DMS 273 (cell line): ENCODE measurements at regions not wholly inside any gene's neighbourhood (a gene's known extent, or its start where the extent isn't known, plus 50 kb on each side); places are given as distances from the start of the nearest gene placed in this dataset.

Source experiments
- DNase-seq: peaks from one replicate; lab custom pipeline; 2025; ENCODE audit not compliant: unreplicated experiment; lab: John Stamatoyannopoulos, UW

DNA sequence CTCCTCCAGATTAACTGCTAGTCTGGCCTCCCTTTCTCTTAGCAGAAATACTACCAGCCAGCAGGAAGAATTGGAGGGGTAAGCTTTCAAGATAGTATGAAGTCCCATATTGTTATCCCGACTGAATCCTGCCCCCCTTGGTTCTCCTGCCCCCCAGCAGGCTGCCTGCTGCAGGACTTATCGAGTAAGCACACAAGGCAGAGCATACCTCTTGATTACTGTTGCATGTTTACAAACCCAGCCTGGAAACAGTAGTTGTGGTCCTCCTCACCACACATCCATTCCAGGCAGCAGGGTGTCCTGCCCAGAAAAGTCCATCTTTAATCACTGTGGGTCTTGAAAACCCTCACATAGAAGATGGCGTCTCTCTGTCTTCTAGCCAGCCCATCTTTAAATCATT lies 66.8 kb upstream of the PPP2R3A start:
- DNase-seq: no peak

- DNase-seq: peak; percentile 22
These were observed 60.3 kb upstream of the PPP2R3A start for GRCh38 chr3:135905058-135905724.

DNA sequence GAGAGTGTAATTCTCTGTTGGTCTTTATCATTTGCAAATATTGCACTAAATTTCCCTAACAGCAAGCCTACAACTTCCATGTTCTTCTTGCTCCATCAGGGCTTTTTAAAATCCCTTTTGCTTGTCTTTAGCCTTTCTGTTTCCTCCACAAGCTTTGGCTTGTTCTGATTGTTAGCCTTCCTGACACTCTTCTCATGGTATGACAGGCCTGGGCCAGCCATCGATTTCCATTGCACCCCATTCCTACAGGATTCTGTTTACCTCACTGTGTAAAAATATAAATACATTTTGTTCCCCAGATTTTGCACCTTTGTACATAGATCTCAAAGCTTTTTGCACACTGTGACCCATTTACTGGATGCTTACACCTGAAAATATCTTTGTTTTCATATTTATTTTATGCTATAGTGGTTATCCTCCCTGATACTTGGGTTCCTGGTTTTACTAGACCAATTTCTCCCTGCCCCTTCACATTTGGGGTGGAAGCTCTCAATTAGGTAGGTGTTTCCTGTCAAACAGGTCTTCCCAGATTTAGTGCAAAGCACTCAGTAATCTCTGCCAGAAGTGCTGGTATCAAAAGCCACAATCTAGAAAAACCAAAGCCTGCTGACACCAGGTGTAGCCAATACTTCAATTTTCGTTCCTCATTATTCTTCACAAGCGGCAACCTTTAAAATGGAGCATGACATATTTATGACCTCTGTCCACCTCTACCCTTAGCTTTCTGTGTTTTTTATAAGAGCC lies 57.9 kb upstream of the PPP2R3A start:
- no peak for DNase-seq

DNA sequence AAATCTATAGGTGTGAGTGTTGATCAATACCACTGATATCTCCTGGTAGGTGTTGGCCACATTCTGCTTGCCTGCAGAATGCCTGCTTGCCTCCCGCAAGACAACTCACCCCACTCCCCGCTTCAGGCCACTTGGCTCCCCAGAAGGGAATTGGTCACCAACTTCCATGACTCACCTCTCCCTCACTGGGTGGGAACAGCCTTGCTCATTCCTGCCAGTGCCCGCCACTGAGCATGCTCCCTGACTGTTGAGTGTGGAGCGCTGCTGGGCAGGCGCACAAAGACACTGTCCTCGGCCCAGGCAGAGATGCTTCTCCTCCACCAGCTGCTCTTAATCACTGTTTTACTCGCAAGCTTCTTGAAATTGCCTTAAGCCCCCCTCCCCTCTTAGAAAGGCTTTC lies 57.3 kb upstream of the PPP2R3A start:
- DNase-seq: no peak

DNA sequence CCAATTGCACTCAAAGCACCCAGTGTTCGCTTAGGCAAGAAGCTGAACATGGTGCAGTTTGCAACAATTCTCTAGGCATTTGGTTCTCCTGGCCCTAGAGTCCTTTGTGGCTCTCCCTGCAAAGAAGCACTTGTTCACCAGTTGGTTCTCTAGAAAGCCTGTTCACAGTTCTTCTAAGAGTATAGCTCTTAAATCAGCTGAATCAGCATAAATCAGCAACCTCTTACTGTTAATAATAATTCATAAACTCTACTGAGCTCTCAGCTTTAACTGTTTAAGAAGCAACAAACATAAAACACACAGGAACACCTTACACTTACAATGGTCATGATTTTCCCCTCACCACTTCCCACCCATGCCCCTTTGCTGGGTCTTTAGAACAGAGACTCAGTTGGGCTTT lies 56.8 kb upstream of the PPP2R3A start:
- DNase-seq: no peak

GRCh38 chr3:135911110-135911509 lies 54.4 kb upstream of the PPP2R3A start:
- DNase-seq: no peak

GRCh38 chr3:135915206-135915605 lies 50.3 kb upstream of the PPP2R3A start:
- no peak for DNase-seq
